ENCODE measurements at regions not wholly inside any gene's neighbourhood (a gene's known extent, or its start where the extent isn't known, plus 50 kb on each side); places are given as distances from the start of the nearest gene placed in this dataset.

DNA sequence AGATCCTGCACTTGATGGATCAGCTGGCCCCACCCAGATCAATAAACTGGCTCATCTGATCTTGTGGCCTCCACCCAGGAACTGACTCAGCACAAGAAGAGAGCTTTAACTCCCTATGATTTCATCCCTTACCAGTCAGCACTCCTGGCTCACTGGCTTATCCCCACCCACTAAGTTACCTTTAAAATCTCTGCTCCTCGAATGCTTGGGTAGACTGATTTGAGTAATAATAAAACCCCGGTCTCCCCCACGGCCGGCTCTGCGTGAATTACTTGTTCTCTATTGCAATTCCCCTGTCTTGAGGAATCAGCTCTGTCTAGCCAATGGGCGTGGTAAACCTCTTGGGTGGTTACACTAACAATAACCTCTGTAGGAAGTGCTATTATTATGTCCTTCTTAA, 83.7 kb downstream of the MBL2 start:
- no peak for DNase-seq (ENCODE audit: low read depth)
- no peak overlapping the region for H3K4me3 ChIP-seq (ENCODE audit: low read length)
- TF ChIP-seq, protein P1, sequence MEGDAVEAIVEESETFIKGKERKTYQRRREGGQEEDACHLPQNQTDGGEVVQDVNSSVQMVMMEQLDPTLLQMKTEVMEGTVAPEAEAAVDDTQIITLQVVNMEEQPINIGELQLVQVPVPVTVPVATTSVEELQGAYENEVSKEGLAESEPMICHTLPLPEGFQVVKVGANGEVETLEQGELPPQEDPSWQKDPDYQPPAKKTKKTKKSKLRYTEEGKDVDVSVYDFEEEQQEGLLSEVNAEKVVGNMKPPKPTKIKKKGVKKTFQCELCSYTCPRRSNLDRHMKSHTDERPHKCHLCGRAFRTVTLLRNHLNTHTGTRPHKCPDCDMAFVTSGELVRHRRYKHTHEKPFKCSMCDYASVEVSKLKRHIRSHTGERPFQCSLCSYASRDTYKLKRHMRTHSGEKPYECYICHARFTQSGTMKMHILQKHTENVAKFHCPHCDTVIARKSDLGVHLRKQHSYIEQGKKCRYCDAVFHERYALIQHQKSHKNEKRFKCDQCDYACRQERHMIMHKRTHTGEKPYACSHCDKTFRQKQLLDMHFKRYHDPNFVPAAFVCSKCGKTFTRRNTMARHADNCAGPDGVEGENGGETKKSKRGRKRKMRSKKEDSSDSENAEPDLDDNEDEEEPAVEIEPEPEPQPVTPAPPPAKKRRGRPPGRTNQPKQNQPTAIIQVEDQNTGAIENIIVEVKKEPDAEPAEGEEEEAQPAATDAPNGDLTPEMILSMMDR (conservative IDR thresholded peaks at IDR 0.05; ENCODE audit: low read depth, low read length), result no peak

DNA sequence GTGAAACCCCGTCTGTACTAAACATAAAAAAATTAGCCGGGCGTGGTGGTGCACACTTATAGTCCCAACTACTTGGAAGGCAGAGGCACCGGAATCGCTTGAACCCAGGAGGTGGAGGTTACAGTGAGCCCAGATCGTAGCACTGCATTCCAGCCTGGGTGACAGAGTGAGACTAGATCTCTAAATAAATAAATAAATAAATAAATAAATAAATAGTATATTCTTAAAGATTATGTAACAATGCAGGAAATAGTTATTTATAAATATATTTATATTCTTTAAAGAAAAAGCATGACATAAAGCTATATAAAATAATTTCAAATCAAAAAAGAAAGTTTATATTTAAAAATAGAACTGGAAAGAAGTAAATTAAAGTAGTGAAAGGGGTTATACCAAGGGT, 76.4 kb downstream of the MBL2 start:
- H3K4me3 ChIP-seq (ENCODE audit: low read length), result no peak overlapping the region
- no peak for DNase-seq (ENCODE audit: low read depth)
- TF ChIP-seq, protein P1 (conservative IDR thresholded peaks at IDR 0.05; ENCODE audit: low read depth, low read length), result no peak

DNA sequence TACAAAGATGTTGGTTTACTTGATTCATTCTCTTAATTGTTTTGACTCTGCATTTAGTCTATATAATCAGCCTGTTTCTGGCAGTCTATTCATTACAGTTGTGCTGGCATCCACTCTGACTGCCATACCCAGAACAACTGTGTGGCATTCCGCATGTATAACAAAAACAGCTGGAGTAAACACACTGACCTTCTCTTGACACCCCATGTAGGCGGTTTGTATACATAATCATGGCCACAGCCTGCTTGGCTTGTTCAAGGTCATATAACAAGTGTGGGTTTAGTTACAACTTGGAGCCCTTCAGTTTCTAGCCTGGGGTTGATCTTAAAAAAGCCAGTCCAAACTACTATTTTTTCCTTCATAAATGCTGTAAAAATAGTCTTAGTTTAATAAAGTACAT, 70.9 kb downstream of the MBL2 start:
- no peak for DNase-seq (ENCODE audit: low read depth)
- no peak overlapping the region for H3K4me3 ChIP-seq (ENCODE audit: low read length)
- TF ChIP-seq, protein P1 (conservative IDR thresholded peaks at IDR 0.05; ENCODE audit: low read depth, low read length), result no peak

DNA sequence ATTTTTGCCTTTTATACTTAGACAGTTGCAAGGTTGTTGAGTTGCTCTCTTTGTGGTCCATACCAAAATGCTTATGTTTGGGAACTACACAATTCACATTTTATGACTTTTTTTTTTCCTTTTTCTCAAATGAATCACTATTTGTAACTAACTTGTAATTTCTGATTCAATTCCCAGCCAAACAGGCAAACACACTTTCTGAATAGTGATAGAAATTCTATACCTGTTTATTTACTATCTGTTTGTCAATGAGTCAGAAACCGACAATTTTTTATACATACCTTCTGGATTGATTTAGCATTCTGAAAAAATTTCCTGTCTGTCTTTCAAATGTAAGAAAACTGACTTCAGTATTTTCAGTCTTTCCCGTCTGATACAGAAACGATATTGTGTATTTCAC, 69.1 kb downstream of the MBL2 start:
- DNase-seq (ENCODE audit: low read depth), result no peak
- TF ChIP-seq, protein P1 (conservative IDR thresholded peaks at IDR 0.05; ENCODE audit: low read depth, low read length), result no peak
- H3K4me3 ChIP-seq (ENCODE audit: low read length), result no peak overlapping the region

DNA sequence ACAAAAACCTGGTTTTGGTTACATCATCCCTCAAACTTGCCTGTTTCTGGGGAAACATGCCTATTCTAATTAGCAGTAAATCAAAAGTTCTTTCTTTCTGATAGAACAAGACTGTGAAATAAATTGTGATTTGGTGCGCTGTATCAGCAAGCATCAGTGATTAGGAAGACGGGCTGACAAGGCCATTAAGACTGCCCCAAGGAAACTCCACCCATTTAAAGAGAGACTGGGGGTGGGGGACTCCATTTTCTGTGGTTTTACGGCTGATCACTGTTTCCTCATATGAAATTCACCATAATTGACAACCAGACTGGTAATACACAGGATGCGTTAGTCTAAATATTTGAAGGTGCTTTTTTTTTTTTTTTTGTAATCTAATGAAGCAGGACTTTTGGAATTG, 68.7 kb downstream of the MBL2 start:
- DNase-seq (ENCODE audit: low read depth), result no peak
- no peak overlapping the region for H3K4me3 ChIP-seq (ENCODE audit: low read length)

DNA sequence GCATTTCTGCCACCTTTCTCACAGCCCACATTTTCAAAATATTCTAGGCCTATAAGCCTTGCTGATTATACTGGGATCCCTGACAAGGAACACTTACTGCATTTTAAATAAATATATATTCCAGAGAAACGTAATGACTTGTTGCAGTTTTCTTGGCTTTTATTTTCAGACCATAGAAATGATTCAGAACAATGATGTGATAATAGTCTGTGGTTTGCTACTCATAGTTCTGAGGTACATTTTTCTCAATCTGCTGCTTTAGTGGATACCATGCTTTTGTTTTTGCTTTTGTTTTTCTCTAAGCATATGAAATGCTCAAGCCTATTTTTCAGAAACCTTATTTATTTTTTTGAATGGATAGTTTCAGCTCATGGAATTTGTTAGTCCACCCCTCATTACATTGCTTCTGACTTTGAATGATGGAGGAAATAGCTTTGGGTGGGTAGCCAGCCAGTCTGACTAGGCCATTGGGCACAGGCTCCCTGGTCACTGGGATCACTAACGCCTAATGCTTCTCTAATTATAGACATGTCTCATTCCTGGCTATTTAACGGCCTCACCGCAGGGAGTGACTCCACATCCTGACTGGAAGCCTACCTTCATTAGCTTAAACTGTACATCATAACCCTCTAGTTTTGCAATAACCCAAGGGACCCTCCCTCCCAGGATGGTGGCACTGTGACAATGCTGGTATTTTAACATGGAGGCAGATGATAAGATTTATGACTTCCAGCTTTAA, 66.1 kb downstream of the MBL2 start:
- DNase-seq (ENCODE audit: low read depth), result no peak
- no peak overlapping the region for H3K4me3 ChIP-seq (ENCODE audit: low read length)
- TF ChIP-seq, protein P1 (conservative IDR thresholded peaks at IDR 0.05; ENCODE audit: low read depth, low read length), result no peak

More for the DNA sequence above, 68.7 kb downstream of the MBL2 start:
- TF ChIP-seq, protein P1 (conservative IDR thresholded peaks at IDR 0.05; ENCODE audit: low read depth, low read length), result no peak
